A673 (cell line): ENCODE measurements at regions not wholly inside any gene's neighbourhood (a gene's known extent, or its start where the extent isn't known, plus 50 kb on each side); places are given as distances from the start of the nearest gene placed in this dataset.

Experiments used
- BruUV-seq: library from RNA; stranded (reverse); fragments of 400-500 nt; replicated peaks from 2 replicates; lab custom pipeline; 2021; lab: Mats Ljungman, UMichigan
- CTCF ChIA-PET: fragments of 300-600 bp; sonication (Branson Sonifier 250); formaldehyde crosslinking; loops from one replicate; lab custom pipeline; 2022; ENCODE audit warnings: antibody characterized with exemption; lab: Charles Lee
- POLR2A ChIA-PET: fragments of 300-600 bp; sonication (Branson Sonifier 250); formaldehyde crosslinking; loops from one replicate; lab custom pipeline; 2022; ENCODE audit warnings: antibody characterized with exemption; ENCODE audit not compliant: low non-redundant PET; lab: Charles Lee
- DNase-seq: peaks from one replicate; pipeline ENCODE4 v3.0.0-alpha.2; 2015; ENCODE audit warnings: low spot score
- H3K27ac ChIP-seq: fragments of 200-600 bp; sonication (generic); 2 replicates; pipeline ENCODE4 v1.5.1; 2016; ENCODE audit warnings: mixed run types, low read depth, mild to moderate bottlenecking, mixed read lengths, antibody characterized with exemption, low read length; ENCODE audit not compliant: poor library complexity, severe bottlenecking
- H3K27me3 ChIP-seq: fragments of 200-600 bp; sonication (generic); replicated peaks from 2 replicates; pipeline ENCODE4 v1.6.1; 2017; ENCODE audit warnings: mixed run types, low read depth, mild to moderate bottlenecking, mixed read lengths, antibody characterized with exemption, low read length; ENCODE audit not compliant: insufficient read depth, poor library complexity
- H3K36me3 ChIP-seq: fragments of 200-600 bp; sonication (generic); 2 replicates; pipeline ENCODE4 v1.6.1; 2016; ENCODE audit warnings: mixed run types, mild to moderate bottlenecking, mixed read lengths, antibody characterized with exemption, low read length; ENCODE audit not compliant: insufficient read depth, poor library complexity, severe bottlenecking
- H3K4me1 ChIP-seq: fragments of 200-600 bp; sonication (generic); 2 replicates; pipeline ENCODE4 v1.6.1; 2017; ENCODE audit warnings: mixed run types, mild to moderate bottlenecking, mixed read lengths, antibody characterized with exemption, low read length; ENCODE audit not compliant: insufficient read depth, poor library complexity, severe bottlenecking
- H3K4me3 ChIP-seq: fragments of 200-600 bp; sonication (generic); 2 replicates; pipeline ENCODE4 v1.5.1; 2016; ENCODE audit warnings: low read depth, mixed run types, mild to moderate bottlenecking, mixed read lengths, low read length; ENCODE audit not compliant: poor library complexity, severe bottlenecking
- H3K9me3 ChIP-seq: fragments of 200-600 bp; sonication (generic); 2 replicates; pipeline ENCODE4 v1.6.1; 2016; ENCODE audit warnings: mixed run types, low read depth, mild to moderate bottlenecking, mixed read lengths, antibody characterized with exemption, low read length; ENCODE audit not compliant: poor library complexity, severe bottlenecking
- EZH2 ChIP-seq: fragments of 200-600 bp; sonication (generic); IDR thresholded peaks from 2 replicates; pipeline ENCODE4 v1.6.1; 2017; ENCODE audit warnings: borderline replicate concordance, low read depth, mild to moderate bottlenecking, mixed read lengths, antibody characterized with exemption, low read length; ENCODE audit not compliant: poor library complexity, severe bottlenecking
- intact Hi-C: fragments of 100-400 bp; cut with micrococcal nuclease; formaldehyde crosslinking; loops from one replicate; pipeline ENCODE4 v1.10.0; 2022; ENCODE audit not compliant: unreplicated experiment
- TF ChIP-seq, protein P1 (sequence below): fragments of 300-800, 200-600 bp; sonication (generic); conservative IDR thresholded peaks from 2 replicates; pipeline ENCODE4 v1.5.1; 2017; ENCODE audit warnings: low read depth, mild to moderate bottlenecking, antibody characterized with exemption, low read length, moderate library complexity, mixed read lengths

DNA sequence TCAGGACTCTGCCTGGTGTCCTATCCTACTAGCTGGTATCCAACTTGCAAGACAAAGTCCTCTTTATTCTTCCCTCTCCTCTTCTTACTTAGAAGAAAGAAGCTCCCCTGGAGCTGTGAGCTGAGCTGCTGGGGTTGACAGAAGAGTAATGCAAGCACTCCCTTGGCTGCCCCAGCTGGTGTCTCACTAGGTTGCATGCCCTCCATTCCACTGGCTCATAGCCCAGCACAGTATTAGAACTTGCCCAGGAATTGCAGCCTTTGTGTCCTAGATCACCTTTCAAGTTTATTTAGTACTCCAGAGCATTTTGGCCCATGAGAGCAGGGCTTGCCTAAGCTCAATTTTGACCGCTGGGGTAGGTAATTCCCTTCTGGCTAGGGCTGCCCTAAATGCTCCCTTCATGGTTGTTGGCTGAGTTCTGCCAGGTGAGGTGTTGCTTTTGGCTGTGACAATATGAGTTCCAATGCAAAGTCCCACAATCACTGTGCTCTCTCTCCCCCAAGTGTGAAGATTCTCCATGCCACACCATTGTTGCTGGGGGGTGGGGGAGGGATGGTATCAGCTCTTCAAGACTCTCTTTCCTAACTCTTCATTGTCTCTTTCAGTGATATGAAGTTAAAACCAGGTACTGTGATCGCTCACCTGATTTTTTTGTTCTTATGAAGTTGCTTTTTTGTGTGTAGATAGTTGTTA, 317.4 kb upstream of the DDHD1 start:
- Histone ChIP-seq H3K27ac (no peak overlapping the region), H3K4me1 (no peaks in the 10 kb centered on the region), H3K27me3 (peaks cover 11% of the 10 kb centered on the region), H3K4me3 (no peak overlapping the region), H3K9me3 (no peaks in the 10 kb centered on the region), H3K36me3 (no peaks in the 10 kb centered on the region)
- intact Hi-C loops: no loop called here
- POLR2A ChIA-PET: interaction anchor here (0.7 kb wide), 1 partner anchor 21 kb away, joined by 3 read pairs; no protein-coding TSS in a partner anchor
- DNase-seq: no peak
- BruUV-seq: no TSS peak
- no peak for TF ChIP-seq EZH2
- TF ChIP-seq, protein P1, sequence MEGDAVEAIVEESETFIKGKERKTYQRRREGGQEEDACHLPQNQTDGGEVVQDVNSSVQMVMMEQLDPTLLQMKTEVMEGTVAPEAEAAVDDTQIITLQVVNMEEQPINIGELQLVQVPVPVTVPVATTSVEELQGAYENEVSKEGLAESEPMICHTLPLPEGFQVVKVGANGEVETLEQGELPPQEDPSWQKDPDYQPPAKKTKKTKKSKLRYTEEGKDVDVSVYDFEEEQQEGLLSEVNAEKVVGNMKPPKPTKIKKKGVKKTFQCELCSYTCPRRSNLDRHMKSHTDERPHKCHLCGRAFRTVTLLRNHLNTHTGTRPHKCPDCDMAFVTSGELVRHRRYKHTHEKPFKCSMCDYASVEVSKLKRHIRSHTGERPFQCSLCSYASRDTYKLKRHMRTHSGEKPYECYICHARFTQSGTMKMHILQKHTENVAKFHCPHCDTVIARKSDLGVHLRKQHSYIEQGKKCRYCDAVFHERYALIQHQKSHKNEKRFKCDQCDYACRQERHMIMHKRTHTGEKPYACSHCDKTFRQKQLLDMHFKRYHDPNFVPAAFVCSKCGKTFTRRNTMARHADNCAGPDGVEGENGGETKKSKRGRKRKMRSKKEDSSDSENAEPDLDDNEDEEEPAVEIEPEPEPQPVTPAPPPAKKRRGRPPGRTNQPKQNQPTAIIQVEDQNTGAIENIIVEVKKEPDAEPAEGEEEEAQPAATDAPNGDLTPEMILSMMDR: no peak
- CTCF ChIA-PET: no interaction called here

DNA sequence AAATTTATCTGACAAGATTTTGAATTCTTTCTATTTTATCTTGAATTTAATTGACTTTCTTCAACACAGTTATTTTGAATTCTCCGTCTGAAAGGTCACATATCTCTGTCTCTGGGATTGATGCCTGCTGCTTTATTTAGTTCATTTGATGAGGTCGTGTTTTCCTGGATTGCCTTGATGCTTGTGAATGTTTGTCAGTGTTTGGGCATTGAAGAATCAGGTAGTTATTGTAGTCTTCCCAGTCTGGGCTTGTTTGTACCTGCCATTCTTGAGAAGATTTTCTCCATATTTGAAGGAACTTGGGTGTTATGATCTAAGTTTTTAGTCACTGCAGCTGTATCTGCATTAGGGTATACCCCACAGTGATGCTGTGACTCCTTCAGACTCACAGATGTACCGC, 315.8 kb upstream of the DDHD1 start:
- intact Hi-C loops: no loop called here
- Histone ChIP-seq H3K4me1 (no peaks in the 10 kb centered on the region), H3K4me3 (no peak overlapping the region), H3K9me3 (no peaks in the 10 kb centered on the region), H3K27me3 (peaks cover 15% of the 10 kb centered on the region), H3K36me3 (no peaks in the 10 kb centered on the region), H3K27ac (no peak overlapping the region)
- TF ChIP-seq EZH2: no peak
- TF ChIP-seq, protein P1: no peak
- no peak for DNase-seq
- ChIA-PET POLR2A (no interaction called here), CTCF (no interaction called here)
- no TSS peak for BruUV-seq

DNA sequence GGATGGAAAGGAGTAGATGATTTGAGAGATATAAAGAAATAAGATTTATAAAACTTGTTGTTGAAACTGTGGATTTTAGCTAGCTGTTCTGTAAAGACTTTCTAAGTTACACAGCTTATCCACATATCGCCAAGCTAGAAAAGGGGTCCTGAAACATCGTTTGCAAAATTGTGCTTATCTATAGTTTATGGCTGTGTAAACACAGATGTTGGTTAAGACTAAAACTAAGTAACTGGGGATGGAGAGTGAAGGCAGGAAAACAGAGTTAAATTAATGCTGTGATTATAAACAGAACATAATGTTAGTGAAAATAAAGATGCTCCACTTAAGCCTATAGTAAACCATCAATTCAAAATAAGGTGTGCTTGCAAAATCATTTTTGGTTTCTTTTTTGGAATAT, 311.3 kb upstream of the DDHD1 start:
- POLR2A ChIA-PET: no interaction called here
- CTCF ChIA-PET: no interaction called here
- TF ChIP-seq, protein P1: no peak
- TF ChIP-seq EZH2: no peak

More for the DNA sequence above, 311.3 kb upstream of the DDHD1 start:
- Histone ChIP-seq H3K36me3 (no peaks in the 10 kb centered on the region), H3K4me3 (no peak overlapping the region), H3K4me1 (no peaks in the 10 kb centered on the region), H3K27ac (no peak overlapping the region), H3K27me3 (peaks cover 36% of the 10 kb centered on the region), H3K9me3 (no peaks in the 10 kb centered on the region)
- DNase-seq: no peak
- BruUV-seq: no TSS peak
- intact Hi-C loops: no loop called here
